ENCODE measurements at regions not wholly inside any gene's neighbourhood (a gene's known extent, or its start where the extent isn't known, plus 50 kb on each side); places are given as distances from the start of the nearest gene placed in this dataset.
"Not testable (repeated sequence)": the region's sequence is repeated elsewhere in the genome, so short reads cannot be mapped to it uniquely, and the experiment has no call there.

DNA sequence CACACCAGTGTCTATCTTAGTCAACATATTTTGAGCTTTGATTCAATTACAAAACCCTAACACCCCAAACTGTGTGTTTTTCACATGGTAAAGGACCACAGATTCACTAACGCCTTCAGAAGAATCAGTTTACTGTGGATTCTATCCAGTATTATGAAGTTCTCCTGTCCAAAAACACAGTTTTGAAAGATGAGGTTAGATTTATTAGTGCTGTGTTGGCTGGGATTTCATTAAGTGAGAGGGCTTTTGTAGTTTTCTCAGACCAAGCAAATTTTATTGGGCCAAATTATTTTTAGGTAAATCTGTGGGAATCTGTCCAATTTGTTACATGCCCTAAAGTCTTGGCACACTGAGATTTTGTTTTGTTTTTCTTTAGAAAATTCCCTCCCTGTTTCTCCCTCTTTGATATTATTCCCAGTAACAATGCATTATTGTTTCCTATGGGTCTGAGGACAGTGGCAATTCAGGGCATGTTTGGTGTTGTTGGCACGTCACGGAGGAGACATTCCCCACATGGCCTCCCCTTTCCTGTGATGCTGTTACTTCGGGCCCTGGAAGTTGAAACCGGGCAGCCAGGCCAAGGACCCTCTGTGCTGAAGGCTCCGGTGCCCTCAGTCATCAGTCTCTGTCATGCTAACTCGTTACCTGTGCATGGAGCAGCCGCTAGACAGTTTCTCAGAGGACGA lies 87.5 kb upstream of the ALKAL2 start:
- no peak for DNase-seq

- DNase-seq, result peak in 1 of 3 experiments; percentile 51
These were observed 80.5 kb upstream of the ALKAL2 start for GRCh38 chr2:368386-368785.

DNA sequence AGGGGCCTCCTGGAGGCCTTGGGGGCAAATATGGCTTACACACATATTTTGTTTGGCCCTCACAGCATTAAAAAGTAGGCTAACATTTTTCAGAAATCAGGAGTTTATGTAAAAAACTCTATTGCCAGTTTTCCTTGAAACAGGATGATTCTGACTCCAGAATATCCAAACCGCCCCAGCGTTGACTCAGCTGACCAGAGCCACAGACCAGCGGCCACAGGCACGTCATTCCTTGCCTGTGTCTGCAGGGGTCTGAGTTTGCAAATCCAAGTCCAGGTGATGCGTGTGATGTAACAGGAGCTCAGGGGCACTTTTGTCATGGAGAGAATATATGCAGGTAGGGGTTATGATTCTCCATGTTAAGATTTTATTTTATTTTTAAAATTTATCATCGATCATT lies 79.4 kb upstream of the ALKAL2 start:
- DNase-seq, result no peak

DNA sequence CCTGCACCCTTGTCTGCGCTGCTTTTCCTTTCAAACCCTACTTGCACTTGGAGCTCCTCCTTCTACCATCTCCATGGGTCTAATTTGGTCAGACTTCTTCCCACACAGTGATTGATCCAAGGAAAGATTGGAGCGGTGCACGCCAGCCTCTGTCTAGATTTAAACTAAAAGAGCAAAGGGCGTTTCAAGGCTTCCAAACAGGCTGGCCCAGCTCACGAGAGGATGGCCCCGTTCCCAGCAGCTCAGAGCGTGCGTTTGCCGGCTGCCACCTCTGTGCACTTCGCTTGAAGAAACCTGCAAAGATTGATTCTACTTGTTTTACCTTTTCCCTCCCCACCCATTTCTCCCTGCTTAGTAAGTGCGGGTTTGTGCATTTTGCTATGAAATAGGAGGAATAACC lies 78.8 kb upstream of the ALKAL2 start:
- DNase-seq, result no peak

GRCh38 chr2:365367-366275 lies 77.7 kb upstream of the ALKAL2 start:
- no peak for DNase-seq

GRCh38 chr2:363824-364470 lies 76.1 kb upstream of the ALKAL2 start:
- DNase-seq, result no peak

DNA sequence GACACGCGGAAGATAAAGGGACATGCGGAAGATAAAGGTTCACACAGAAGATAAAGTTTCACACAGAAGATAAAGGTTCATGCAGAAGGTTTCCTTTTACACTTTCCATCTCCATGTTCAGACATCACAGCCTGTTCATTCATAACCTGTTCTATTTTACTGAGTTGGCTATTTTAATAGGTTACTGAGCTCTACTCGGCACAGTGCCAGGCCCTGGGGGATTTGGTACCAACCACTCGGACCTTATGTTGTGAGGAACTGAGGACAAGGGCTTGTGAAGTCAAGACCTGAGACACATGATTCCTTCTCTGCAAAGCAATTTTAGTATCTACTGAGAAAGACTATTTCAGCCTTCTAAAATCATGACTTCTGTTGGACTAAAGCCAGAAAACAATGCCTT lies 75.0 kb upstream of the ALKAL2 start:
- DNase-seq, result no peak

DNA sequence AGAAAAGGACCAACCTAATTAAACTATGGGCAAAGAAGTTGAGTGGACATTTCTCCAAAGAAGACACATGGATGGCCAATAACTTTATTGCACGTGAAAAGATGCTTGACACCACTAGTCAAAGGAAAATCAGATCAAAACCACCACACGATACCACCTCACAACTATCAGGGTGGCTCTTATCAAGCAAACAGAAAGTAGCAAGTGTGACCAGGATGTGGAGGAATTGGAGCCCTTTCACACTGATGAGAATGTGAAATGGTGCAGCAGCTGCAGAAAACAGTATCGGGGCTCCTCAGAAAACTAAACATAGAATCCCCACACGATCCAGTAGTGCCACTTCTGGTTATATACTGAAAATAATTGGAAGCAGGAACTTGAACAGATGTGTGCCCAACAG lies 72.2 kb upstream of the ALKAL2 start:
- no peak for DNase-seq

DNA sequence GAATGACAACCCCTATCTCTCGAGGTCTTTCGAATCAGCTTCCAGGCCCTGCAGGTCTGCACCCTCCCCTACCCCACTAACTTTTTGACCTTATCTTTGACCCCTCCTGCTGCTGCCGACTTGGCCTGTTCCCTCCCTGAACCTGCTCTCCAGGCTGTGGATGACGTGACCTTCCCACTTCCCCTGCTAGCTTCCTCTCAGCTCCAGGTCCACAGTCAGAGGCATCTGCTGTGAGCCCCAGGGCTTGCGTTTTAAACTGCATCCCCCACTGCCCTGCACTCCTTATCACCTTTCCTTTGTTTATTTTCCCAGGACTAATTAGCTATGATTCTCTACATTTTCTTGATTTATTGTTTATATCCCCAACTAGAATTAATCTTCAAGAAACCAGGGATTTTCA lies 71.2 kb upstream of the ALKAL2 start:
- DNase-seq, result no peak

DNA sequence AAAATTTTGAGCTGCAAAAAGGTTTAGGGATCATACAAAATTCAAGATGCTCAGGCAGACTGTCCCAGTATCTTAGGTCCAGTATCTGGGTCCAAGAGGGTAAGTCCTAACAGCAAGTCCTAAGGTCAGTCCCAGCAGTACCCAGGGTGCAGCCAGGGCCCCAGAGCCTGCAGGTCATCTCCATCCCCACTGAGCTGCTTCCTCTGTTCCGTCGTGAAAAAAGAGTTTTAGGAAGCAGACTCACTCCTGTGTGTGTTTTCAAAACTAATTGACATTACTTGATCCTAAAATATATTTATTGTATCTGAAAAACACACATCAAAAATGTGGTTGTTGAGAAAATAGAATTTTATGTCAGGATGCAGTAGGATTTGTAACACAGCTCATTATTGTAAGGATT lies 69.9 kb upstream of the ALKAL2 start:
- no peak for DNase-seq

DNA sequence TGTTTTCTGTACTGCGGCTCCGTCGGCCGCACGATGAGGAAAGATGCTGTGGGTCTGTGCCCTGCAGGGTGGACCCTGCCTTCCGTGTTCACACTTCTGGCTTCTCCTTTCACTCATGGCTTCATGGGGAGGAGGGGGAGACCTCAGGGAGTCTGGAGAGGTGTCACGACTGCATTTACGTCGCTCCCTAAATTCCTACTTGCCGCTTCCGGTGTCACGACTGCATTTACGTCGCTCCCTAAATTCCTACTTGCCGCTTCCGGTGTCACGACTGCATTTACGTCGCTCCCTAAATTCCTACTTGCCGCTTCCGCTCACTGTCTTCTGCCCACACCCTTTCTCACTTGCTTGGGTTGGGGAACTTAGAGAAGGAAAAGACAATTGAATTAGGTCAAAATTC lies 68.4 kb upstream of the ALKAL2 start:
- not testable (repeated sequence) for DNase-seq

- DNase-seq, result no peak
These were observed 67.9 kb upstream of the ALKAL2 start for GRCh38 chr2:355773-356172.

DNA sequence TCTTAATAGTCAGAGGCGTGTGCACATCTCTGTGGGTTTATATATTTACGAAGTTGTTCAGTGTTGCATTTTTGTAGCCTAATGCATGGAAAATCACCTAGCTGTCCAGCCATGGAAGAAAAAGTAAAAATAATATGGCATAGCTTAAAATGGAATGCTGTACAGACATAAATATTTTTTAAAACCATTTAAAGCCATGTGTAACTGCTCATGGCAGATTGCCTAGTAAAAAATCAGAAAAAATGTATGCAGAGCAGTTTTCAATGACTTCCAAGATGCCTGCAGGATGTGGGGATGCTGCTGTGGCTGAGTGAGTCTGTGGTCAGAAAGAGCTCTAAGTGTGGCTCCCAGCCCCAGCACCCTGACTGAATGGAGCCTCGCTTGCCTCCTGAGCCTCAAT lies 64.8 kb upstream of the ALKAL2 start:
- no peak for DNase-seq

DNA sequence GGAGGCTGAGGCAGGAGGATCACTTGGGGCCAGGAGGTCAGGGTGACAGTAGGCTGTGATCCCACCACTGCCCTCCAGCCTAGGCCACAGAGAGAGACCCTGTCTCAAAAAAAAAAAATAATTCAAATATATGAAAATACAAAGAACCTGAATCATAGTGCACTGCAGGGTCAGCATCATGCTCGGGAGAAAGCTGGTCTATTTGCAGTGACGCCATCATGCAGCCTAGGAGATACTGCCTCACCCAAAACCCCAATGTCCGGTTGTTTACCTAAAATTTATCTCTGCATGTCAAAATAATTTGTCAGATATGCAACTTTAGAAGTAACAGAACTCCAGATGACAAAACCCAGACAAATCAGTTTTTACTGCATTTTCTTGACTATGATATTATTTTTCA lies 61.5 kb upstream of the ALKAL2 start:
- DNase-seq, result no peak

DNA sequence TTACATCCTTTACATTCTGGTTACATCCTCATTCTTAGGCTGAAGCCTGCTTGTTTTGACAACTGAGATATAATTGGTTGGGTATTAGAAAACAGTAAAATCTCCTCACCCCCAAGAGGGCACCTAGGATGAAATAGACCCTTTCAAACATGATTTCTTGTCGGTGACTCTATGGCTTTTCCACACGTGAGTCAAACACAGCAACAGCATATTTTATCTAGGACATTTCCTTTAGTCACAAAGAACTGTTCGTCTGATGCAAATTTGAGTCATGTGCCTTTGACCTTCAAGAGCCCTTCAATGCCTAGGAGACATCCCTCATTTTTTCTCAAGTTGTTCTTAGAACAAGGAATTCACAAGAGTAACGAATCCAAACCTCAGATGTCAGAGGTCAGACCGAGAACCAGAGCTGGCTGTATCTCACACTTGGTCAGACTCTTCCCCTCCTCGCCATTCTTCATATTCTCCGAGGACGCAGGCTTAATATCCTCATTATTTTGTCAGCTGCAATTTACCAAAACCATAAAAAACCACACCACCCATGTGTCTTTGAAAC lies 60.5 kb upstream of the ALKAL2 start:
- DNase-seq, result peak in 1 of 3 experiments; percentile 65

- no peak for DNase-seq
These were observed 56.9 kb upstream of the ALKAL2 start for GRCh38 chr2:344811-345210.

- DNase-seq, result no peak
These were observed 55.5 kb upstream of the ALKAL2 start for GRCh38 chr2:343355-343754.

DNA sequence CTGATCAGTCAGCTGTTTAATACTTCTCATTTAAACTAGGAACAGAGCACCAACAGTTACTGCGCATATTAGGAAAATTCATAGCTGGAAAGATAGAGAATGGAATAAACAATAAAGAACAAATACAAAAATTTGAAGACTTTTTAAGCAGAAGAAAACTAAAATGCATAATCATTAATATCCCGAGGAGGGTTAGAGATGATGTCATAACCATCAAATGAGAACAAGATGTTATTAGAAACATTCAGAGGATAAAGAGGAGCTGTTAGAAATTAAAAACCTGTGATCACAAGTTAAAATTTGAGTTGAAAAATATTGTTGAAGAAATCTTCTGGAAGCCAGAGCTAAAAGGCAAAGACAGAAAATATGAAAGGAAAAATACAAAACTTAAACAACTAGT lies 54.0 kb upstream of the ALKAL2 start:
- no peak for DNase-seq

- DNase-seq, result no peak
These were observed 53.2 kb upstream of the ALKAL2 start for GRCh38 chr2:341017-341542.
